ENCODE measurements at regions not wholly inside any gene's neighbourhood (a gene's known extent, or its start where the extent isn't known, plus 50 kb on each side); places are given as distances from the start of the nearest gene placed in this dataset.
A peak's percentile ranks its signal among the peaks of the same experiment; 100 is the strongest.

- DNase-seq (ENCODE audit: low spot score): peak; percentile 29
These were observed 298.6 kb upstream of the AKR1E2 start for GRCh38 chr10:4527281-4527970.

GRCh38 chr10:4526311-4526731 is 299.7 kb upstream of the AKR1E2 start:
- no peak for DNase-seq (ENCODE audit: low spot score)

GRCh38 chr10:4525103-4525502 is 300.9 kb upstream of the AKR1E2 start:
- no peak for DNase-seq (ENCODE audit: low spot score)

GRCh38 chr10:4522296-4523000 is 303.6 kb upstream of the AKR1E2 start:
- DNase-seq (ENCODE audit: low spot score): no peak

DNA sequence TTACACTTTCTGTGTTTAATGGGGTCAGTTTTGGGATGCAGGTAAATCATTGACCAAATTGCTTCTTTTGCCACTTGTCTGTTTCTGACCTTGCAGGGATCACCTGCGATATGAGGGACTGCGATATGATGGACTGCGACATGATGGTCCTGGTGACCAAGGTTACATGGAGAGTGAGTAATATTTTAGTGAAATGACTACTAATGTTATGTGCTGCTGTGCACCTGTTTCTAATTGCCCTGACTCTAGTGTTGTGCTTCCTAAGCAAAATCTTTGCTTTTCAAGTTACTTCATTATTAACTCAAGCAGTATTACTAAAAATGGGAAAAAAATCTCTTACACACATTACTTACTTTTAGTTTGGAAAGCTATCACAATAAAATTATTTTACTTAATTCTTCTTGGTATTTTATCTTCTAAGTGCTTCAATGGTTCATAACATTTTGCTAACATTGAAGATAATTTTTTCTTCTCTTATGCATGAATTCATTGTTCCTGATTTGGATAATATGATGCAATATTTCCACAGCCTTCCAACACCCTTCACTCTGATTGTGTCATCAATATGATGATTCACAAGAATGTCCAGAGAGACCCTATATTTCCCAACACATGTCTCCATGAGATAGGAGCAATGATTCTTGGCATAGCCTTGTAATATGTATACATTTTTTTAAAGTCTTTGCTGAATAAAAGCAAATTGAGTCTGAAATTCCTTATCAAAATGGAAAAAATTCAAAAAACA is 306.2 kb upstream of the AKR1E2 start:
- no peak for DNase-seq (ENCODE audit: low spot score)

DNA sequence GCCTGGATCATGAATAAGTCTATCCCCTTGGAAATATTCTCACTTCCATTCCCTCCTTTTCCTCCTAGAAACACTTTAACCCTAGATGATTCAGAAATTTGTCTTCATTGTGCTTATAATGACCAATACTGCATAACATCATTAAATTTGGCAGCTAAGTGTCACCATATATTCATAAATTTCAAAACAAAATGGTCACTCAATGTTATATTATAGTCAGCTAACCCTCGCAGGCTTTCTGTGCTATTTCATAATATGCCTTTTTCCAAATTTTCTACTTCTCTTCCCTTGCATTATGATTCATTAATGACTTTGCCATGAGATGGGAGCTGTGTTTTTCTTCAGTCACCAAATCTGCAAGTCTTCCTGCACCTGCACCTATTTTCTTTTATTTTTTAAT is 308.3 kb upstream of the AKR1E2 start:
- DNase-seq (ENCODE audit: low spot score): no peak

GRCh38 chr10:4515721-4516120 is 310.3 kb upstream of the AKR1E2 start:
- DNase-seq (ENCODE audit: low spot score): no peak

DNA sequence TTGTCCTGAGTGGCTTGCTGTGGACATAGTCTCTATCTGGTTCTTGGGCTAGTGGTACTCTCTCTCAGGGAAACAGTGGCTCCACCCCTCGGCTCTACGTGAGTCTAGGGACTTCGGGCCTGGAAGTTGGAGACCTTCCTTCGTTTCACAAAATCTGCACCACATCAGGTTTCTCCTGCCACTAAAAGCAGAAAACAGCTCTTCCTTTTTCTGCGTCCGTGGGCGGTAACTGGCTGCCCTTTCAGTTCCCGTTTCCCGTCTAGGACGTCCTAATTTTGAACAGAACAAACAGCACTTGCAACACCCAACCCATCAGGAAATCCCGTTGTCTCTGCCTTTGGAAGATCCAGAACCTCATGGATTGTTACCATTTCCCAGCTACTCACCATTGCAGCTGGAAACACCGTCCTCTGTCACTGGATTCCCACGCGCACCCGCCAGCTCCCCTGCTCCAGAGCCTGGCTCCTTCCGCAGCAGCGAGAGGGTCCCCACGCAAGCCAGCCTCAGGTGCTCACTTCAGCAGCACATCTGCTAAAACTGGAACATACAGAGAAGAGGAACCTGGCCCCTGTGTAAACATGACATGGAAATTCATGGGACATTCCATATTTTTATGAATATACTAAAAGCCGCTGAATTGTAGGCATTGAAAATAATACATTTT is 311.4 kb upstream of the AKR1E2 start:
- DNase-seq (ENCODE audit: low spot score): no peak

DNA sequence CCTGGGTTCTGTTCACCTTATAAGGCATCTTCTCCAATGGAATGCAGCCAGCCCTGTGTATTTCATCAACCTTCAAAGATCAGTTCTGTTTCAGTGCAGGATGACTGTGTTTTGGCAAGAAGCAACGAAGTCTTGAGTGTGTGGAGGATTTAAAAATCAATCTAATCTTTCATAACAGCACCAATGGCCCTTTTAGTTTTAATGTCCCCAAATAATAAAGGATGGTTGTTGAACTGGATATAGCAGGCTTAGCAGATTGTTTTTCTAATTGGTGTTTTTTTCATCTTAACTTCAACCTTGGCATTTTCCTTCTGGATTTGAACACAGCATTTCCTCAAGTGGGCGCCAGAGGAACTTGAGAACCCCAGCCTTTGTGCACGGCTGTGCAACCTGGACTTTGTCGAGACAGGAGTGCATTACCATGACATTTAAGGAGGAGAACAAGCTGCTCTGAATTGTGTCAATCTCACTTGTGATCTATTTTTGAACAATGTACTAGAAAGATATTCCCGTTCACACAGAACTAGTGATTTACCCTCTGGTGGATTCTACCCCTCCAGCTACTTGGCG is 313.3 kb upstream of the AKR1E2 start:
- DNase-seq (ENCODE audit: low spot score): peak; percentile 27

DNA sequence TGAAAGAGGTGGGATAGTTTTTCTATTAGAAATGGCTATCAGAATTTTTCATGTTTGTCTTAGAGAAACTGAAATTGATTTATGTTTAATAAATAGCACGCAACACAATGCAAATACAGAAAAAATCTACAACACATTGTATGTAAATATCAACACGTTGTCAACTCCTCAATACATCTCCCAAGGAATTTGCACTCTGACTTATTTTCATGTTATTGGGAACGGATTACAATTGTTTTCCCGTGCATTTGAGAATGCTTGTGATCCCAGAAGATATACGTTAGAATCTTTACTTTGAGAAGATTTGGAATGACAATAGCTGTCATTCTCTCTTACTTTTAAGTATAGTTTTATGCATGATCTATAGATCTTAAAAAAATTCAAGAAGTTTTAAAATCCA is 313.8 kb upstream of the AKR1E2 start:
- no peak for DNase-seq (ENCODE audit: low spot score)

- DNase-seq (ENCODE audit: low spot score): no peak
These were observed 314.5 kb upstream of the AKR1E2 start for GRCh38 chr10:4511509-4511908.

DNA sequence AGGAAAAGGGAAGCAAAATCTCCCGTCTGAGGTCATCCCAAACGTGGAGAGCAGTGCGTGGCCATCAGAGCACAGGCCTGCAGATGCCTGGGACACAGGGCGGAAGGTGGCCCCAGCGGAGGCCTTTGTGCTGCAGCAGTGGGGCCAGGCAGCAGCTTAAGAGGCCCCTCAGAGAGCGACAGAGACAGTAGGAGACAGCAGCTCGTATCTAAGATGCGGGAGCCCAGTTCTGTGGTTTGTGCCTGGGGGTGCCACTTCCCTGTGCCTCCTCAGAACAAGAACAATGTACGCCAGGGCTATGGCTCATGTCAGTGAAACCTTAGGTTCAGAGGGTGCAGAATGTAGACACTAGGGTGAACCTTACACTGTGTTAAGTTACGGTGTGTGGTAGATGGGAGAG is 316.6 kb upstream of the AKR1E2 start:
- DNase-seq (ENCODE audit: low spot score): no peak

DNA sequence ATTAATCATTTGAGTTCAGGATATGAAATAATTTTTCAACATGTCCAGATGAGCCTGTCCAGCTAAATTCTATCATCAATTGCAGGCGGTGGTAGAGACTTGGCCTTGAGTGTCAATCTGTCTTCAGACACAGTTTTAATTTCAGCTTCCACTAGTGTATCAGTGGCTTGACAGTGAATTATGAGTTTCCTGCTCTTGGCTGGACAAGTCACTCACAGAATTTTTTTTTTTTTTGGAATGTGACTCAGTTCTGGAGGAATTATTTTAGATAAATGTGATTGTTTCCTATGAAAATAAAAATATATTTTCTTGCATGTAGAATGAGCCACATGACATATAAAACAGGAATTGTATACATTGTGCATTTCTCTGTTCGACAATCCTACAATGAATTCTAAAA is 319.9 kb upstream of the AKR1E2 start:
- no peak for DNase-seq (ENCODE audit: low spot score)

DNA sequence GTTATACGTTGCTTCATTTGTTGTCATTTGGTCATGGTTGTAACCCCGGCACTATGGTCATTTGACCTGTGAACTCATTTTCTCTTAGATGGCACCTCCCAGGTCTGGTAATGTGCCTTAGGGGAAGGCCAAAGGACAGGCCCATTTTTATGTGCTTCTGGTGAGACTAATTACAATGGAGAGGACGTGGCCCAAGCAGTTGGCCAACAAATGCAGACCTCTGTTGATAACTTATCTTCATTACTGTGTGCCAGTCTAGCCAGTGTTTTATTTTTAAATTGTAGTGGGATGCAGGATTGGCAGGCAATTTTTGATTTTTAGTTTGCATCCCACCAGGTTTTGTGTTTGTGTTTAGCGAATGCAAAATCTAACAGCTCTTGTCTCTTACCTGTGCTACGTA is 321.5 kb upstream of the AKR1E2 start:
- DNase-seq (ENCODE audit: low spot score): no peak

- no peak for DNase-seq (ENCODE audit: low spot score)
These were observed 322.9 kb upstream of the AKR1E2 start for GRCh38 chr10:4503076-4503475.

- no peak for DNase-seq (ENCODE audit: low spot score)
These were observed 324.7 kb upstream of the AKR1E2 start for GRCh38 chr10:4501306-4501705.

- peak; percentile 27 for DNase-seq (ENCODE audit: low spot score)
These were observed 327.2 kb upstream of the AKR1E2 start for GRCh38 chr10:4498711-4499251.

DNA sequence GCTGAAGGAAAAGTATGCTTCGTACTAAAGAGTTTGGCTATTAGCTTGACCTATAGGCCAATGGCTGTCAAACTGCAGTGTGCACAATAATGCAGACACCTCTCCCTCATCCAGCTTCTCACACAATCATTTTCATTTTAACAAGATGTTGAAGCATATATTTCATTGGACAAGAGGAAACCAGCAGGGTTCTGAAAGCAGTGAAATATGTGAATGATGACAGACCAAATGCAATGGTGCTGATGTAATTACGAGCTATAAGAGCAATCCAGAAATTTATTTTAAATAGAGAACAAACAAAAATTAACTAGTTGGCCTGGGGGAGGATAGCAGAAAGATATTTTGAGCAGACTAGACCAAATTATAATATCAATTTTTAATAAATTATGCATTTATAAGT is 331.5 kb upstream of the AKR1E2 start:
- DNase-seq (ENCODE audit: low spot score): no peak

DNA sequence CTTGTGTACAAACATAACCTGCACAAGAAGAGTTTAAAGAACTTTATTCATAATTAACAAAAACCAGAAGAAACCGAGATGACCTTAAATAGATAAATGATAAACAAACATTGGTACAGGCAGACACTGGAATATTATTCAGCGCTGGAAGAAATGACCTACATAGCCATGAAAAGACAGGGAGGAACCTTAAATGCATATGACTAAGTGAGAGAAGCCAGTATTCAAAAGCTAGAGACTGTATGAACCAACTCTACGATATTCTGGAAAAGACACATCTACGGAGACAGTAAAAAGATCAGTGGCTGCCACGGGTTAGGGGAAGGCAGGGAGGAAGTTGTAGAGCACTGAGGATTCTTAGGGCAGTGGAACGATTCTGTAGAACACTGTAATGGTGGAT is 333.8 kb upstream of the AKR1E2 start:
- no peak for DNase-seq (ENCODE audit: low spot score)

- no peak for DNase-seq (ENCODE audit: low spot score)
These were observed 337.1 kb upstream of the AKR1E2 start for GRCh38 chr10:4488904-4489303.

GRCh38 chr10:4485636-4486035 is 340.4 kb upstream of the AKR1E2 start:
- no peak for DNase-seq (ENCODE audit: low spot score)

- DNase-seq (ENCODE audit: low spot score): no peak
These were observed 342.2 kb upstream of the AKR1E2 start for GRCh38 chr10:4483811-4484210.

Data from H4 (cell line).